MM.1S (cell line): ENCODE measurements at regions not wholly inside any gene's neighbourhood (a gene's known extent, or its start where the extent isn't known, plus 50 kb on each side); places are given as distances from the start of the nearest gene placed in this dataset.
"Not testable (repeated sequence)": the region's sequence is repeated elsewhere in the genome, so short reads cannot be mapped to it uniquely, and the experiment has no call there.

Experiments used
- DNase-seq: peaks from one replicate; pipeline ENCODE4 v3.0.0-alpha.2; 2015
- H2AFZ ChIP-seq: fragments of 300-600 bp; sonication (generic); 2 replicates; pipeline ENCODE4 v1.6.0; 2016; ENCODE audit warnings: antibody characterized with exemption, low read length
- H3F3A ChIP-seq: fragments of 300-600 bp; sonication (generic); 2 replicates; pipeline ENCODE4 v1.6.1; 2016; ENCODE audit warnings: mild to moderate bottlenecking, antibody characterized with exemption, low read length, moderate library complexity, mixed read lengths; ENCODE audit not compliant: insufficient read depth
- H3K27ac ChIP-seq: fragments of 300-600 bp; sonication (generic); 2 replicates; pipeline ENCODE4 v1.5.1; 2016; ENCODE audit warnings: mild to moderate bottlenecking, low read length
- H3K27me3 ChIP-seq: fragments of 300-600 bp; sonication (generic); replicated peaks from 2 replicates; pipeline ENCODE4 v1.6.0; 2016; ENCODE audit warnings: low read length; ENCODE audit not compliant: insufficient read depth
- H3K36me3 ChIP-seq: fragments of 300-600 bp; sonication (generic); replicated peaks from 2 replicates; pipeline ENCODE4 v1.6.1; 2016; ENCODE audit warnings: mild to moderate bottlenecking, low read length, mixed read lengths; ENCODE audit not compliant: insufficient read depth
- H3K4me1 ChIP-seq: fragments of 300-600 bp; sonication (generic); 2 replicates; pipeline ENCODE4 v1.6.1; 2016; ENCODE audit warnings: low read length, mixed read lengths
- H3K4me2 ChIP-seq: fragments of 300-600 bp; sonication (generic); 2 replicates; pipeline ENCODE4 v1.6.0; 2016; ENCODE audit warnings: low read depth, low read length
- H3K4me3 ChIP-seq: fragments of 300-600 bp; sonication (generic); 2 replicates; pipeline ENCODE4 v1.5.1; 2016; ENCODE audit warnings: low read length, mixed read lengths
- H3K79me2 ChIP-seq: fragments of 300-600 bp; sonication (generic); 2 replicates; pipeline ENCODE4 v1.6.1; 2016; ENCODE audit warnings: mixed run types, low read length, mixed read lengths
- H3K9ac ChIP-seq: fragments of 300-600 bp; sonication (generic); 2 replicates; pipeline ENCODE4 v1.6.1; 2016; ENCODE audit warnings: low read length, mixed read lengths
- H3K9me2 ChIP-seq: fragments of 300-600 bp; sonication (generic); replicated peaks from 2 replicates; pipeline ENCODE4 v1.6.1; 2016; ENCODE audit warnings: mild to moderate bottlenecking, low read length, mixed read lengths; ENCODE audit not compliant: insufficient read depth
- H3K9me3 ChIP-seq: fragments of 300-600 bp; sonication (generic); replicated peaks from 2 replicates; pipeline ENCODE4 v1.6.1; 2016; ENCODE audit warnings: mild to moderate bottlenecking, low read length, mixed read lengths; ENCODE audit not compliant: insufficient read depth
- H4K20me1 ChIP-seq: fragments of 300-600 bp; sonication (generic); 2 replicates; pipeline ENCODE4 v1.6.1; 2016; ENCODE audit warnings: mild to moderate bottlenecking, low read length, moderate library complexity, mixed read lengths; ENCODE audit not compliant: insufficient read depth
- CTCF ChIP-seq: fragments of 300-600 bp; sonication (generic); IDR thresholded peaks from 2 replicates; pipeline ENCODE4 v1.5.1; 2016; ENCODE audit warnings: antibody characterized with exemption, low read length, mixed read lengths
- EZH2 ChIP-seq: fragments of 300-600 bp; sonication (generic); optimal IDR thresholded peaks from 2 replicates; pipeline ENCODE3; 2017; ENCODE audit warnings: low read depth, mild to moderate bottlenecking, antibody characterized with exemption, low read length, mixed read lengths
- EZH2phosphoT487 ChIP-seq: fragments of 300-600 bp; sonication (generic); IDR thresholded peaks from 2 replicates; pipeline ENCODE4 v1.6.1; 2018; ENCODE audit warnings: antibody characterized with exemption, low read length

GRCh38 chr4:20017070-20017776, 234.5 kb upstream of the SLIT2 start:
- no peaks in the 10 kb centered on the region for H3K27me3 ChIP-seq
- no peak overlapping the region for H3K9ac ChIP-seq
- H3F3A ChIP-seq: no peaks in the 10 kb centered on the region
- no peak for DNase-seq
- H3K4me3 ChIP-seq: no peak overlapping the region
- TF ChIP-seq CTCF: no peak
- no peak for TF ChIP-seq EZH2phosphoT487
- no peak for TF ChIP-seq EZH2
- H3K4me2 ChIP-seq: no peak overlapping the region
- H3K9me3 ChIP-seq: no peaks in the 10 kb centered on the region
- no peak overlapping the region for H3K27ac ChIP-seq
- H3K36me3 ChIP-seq: no peaks in the 10 kb centered on the region
- H3K4me1 ChIP-seq: no peaks in the 10 kb centered on the region
- no peak overlapping the region for H2AFZ ChIP-seq
- no peaks in the 10 kb centered on the region; the same call in 1 of the 2 replicates for H4K20me1 ChIP-seq
- no peaks in the 10 kb centered on the region for H3K79me2 ChIP-seq
- no peaks in the 10 kb centered on the region for H3K9me2 ChIP-seq

GRCh38 chr4:20015636-20016224, 236.0 kb upstream of the SLIT2 start:
- Histone ChIP-seq H3F3A (no peaks in the 10 kb centered on the region), H3K36me3 (no peaks in the 10 kb centered on the region), H3K4me3 (no peak overlapping the region), H4K20me1 (no peaks in the 10 kb centered on the region; the same call in 1 of the 2 replicates), H3K9me2 (no peaks in the 10 kb centered on the region), H3K9ac (no peak overlapping the region), H3K27me3 (no peaks in the 10 kb centered on the region), H2AFZ (no peak overlapping the region), H3K9me3 (no peaks in the 10 kb centered on the region), H3K27ac (no peak overlapping the region), H3K4me1 (no peaks in the 10 kb centered on the region), H3K79me2 (no peaks in the 10 kb centered on the region), H3K4me2 (no peak overlapping the region)
- no peak for TF ChIP-seq EZH2
- TF ChIP-seq EZH2phosphoT487: no peak
- no peak for TF ChIP-seq CTCF
- no peak for DNase-seq

GRCh38 chr4:20003836-20004558, 247.7 kb upstream of the SLIT2 start:
- not testable (repeated sequence) for H3K27me3 ChIP-seq, H3K4me1 ChIP-seq, H3F3A ChIP-seq, H3K4me3 ChIP-seq, H3K4me2 ChIP-seq, H3K9me3 ChIP-seq, H3K36me3 ChIP-seq, H2AFZ ChIP-seq, H3K9me2 ChIP-seq, H3K9ac ChIP-seq, H4K20me1 ChIP-seq, H3K27ac ChIP-seq, DNase-seq, H3K79me2 ChIP-seq
